ENCODE measurements at regions not wholly inside any gene's neighbourhood (a gene's known extent, or its start where the extent isn't known, plus 50 kb on each side); places are given as distances from the start of the nearest gene placed in this dataset.
"Not testable (repeated sequence)": the region's sequence is repeated elsewhere in the genome, so short reads cannot be mapped to it uniquely, and the experiment has no call there.

GRCh38 chr5:25002371-25002770 lies 357.6 kb upstream of the CDH10 start:
- DNase-seq: no peak

GRCh38 chr5:24999732-25000131 lies 355.0 kb upstream of the CDH10 start:
- no peak for DNase-seq

- DNase-seq: no peak
Observed at GRCh38 chr5:24998641-24999040, 353.9 kb upstream of the CDH10 start.

GRCh38 chr5:24986326-24986725 lies 341.5 kb upstream of the CDH10 start:
- DNase-seq: no peak

DNA sequence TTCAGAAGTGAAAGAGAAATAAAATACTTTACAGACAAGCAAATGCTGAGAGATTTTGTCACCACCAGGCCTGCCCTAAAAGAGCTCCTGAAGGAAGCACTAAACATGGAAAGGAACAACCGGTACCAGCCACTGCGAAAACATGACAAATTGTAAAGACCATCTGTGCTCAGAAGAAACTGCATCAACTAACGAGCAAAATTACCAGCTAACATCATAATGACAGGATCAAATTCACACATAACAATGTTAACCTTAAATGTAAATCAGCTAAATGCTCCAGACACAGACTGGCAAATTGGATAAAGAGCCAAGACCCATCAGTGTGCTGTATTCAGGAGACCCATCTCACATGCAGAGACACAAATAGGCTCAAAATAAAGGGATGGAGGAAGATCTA lies 333.8 kb upstream of the CDH10 start:
- not testable (repeated sequence) for DNase-seq

GRCh38 chr5:24963611-24964010 lies 318.8 kb upstream of the CDH10 start:
- DNase-seq: no peak

DNA sequence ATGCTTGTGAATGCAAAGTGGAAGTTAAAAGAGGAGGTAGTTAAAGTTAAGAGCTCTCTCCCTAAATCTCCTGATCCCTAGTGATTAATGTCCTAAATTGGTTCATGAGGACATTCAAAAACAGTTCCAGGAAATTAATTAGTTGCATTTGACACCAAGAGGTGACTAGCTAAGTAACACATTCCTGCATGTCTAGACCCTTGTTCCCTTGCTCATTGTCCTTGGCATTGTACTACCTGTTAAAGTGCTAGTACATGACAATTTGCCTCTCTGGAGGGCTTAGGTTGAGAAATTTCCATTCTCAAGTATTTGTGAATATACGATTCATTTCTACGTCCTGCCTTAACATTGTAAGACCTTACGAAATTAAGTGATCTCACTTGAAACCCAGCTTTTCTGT lies 278.6 kb upstream of the CDH10 start:
- no peak for DNase-seq

GRCh38 chr5:24918676-24919075 lies 273.9 kb upstream of the CDH10 start:
- no peak for DNase-seq

GRCh38 chr5:24916863-24917262 lies 272.1 kb upstream of the CDH10 start:
- no peak for DNase-seq

- no peak for DNase-seq
Observed at GRCh38 chr5:24909210-24909609, 264.4 kb upstream of the CDH10 start.

GRCh38 chr5:24906689-24907088 lies 261.9 kb upstream of the CDH10 start:
- DNase-seq: no peak

- DNase-seq: no peak
Observed at GRCh38 chr5:24904981-24905517, 260.3 kb upstream of the CDH10 start.

DNA sequence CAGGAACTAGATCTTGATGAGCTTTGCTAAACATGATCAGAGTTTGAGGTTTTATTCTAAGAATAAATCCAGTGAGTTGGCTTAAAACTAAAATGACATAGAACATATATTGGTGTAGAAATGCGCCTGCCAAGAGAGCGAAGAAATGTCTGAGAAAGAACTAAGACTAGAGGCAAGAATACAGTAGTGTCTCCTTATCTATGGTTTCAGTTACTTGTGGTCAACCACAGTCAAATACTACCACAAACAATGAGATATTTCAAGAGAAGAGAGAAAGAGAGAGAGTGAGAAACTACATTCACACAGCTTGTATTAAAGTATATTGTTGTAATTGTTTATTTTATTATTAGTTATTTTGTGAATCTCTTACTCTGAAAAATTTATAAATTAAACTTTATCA lies 254.4 kb upstream of the CDH10 start:
- no peak for DNase-seq

- no peak for DNase-seq
Observed at GRCh38 chr5:24864244-24864643, 219.5 kb upstream of the CDH10 start.

DNA sequence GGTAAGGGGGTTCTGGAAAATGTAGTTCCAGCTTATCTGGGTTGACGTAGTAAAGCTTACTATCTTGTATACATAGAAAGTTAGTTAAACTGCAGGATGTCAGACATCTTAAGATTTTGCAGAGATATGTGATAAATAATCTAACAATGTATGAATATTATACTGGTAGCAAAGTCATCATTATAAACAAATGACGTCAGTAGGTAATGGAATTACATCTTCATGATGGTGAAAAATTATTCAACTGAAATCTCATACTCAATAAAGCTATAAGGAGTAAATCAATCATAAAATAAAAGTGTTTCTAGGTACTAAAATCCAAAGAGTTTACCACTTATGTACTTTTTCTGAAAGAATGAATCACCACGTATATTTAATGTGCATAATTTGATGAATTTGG lies 217.3 kb upstream of the CDH10 start:
- DNase-seq: no peak

GRCh38 chr5:24855485-24855884 lies 210.7 kb upstream of the CDH10 start:
- no peak for DNase-seq

DNA sequence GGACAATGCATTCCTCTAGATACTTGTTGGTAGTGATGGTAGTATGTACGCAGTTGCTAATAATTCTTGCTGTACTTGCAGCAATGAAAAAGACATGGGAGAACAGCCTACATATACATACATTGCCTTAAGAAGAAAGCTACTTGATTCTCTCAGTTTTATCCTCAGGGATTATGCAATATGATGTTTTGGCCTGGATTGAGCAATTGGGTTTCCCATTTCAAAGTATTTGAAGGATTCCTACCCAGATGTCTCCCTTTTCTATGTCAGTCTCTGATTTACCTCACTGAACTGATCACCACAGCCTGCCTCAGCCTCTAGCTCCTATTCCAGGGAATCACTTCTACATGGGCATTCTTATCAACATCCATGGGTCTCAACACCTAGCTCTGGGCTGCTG lies 210.1 kb upstream of the CDH10 start:
- no peak for DNase-seq

- no peak for DNase-seq
Observed at GRCh38 chr5:24854350-24854749, 209.6 kb upstream of the CDH10 start.

DNA sequence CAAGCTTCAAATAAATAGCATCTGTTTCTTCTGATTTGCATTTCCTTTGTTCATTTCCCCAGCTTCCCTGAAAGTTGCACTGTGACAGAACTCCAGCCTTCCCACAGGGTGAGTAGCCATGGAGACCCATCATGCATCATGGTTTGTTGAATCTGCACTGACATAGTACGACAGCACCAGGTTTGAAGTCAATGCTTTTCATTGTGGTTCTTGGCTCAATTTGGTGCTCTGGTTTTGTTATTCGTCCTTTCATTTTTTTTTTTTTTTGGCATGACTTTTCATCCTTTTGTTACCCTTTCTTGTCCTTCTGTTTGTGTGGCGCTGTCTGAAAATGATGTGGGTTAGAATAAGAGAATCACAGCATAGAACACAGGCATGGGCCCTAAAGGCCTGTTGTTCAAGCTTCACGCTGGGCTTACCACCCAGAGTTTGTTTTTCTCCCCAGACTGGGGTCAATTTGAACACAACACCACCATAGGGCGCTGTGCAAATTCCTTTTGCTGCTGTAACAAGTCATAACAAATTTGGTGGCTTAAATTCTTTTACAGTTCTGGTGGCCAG lies 206.2 kb upstream of the CDH10 start:
- DNase-seq: no peak

GRCh38 chr5:24849210-24849609 lies 204.4 kb upstream of the CDH10 start:
- no peak for DNase-seq

GRCh38 chr5:24831989-24832388 lies 187.2 kb upstream of the CDH10 start:
- no peak for DNase-seq

GRCh38 chr5:24823625-24824024 lies 178.8 kb upstream of the CDH10 start:
- DNase-seq: no peak

GRCh38 chr5:24819841-24820240 lies 175.1 kb upstream of the CDH10 start:
- no peak for DNase-seq

DNA sequence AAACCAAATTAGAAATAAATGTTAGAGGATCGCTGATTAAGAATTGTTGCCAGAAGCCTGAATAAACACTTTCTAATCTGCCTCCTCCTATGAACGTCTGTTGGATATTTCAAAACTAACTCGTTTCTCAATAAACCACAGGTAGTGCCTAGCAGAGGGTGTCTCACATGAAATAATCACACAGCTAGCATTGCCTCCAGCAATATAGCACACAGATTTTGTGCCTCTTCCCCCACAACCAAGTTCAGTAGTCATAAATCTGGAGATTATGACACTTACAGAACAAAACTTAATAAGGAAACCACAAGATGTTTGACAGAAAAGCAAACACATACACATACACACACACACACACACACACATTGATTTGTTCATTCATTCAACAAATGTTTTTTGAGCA lies 173.2 kb upstream of the CDH10 start:
- DNase-seq: no peak

DNA sequence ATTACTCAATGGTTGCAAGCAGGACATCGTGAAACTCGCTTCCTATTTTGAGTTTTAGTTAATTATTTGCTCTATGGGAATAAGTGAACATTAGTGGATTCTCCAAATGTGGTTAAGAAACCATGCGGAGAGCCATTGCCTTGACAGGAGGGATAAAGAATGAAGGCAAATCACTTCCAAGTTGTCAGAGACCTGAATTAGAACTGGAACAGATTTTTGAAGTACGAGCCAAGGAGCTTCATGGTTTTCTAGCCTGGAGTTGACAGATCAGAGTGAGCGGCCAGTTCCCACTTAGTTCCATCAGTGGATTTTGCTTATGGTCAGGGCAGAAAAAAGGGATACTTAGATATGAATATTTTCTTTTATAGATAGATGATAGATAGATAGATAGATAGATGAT lies 171.4 kb upstream of the CDH10 start:
- DNase-seq: no peak

- DNase-seq: no peak
Observed at GRCh38 chr5:24805230-24805629, 160.5 kb upstream of the CDH10 start.
